Fibroblast of pulmonary artery (primary cell): ENCODE measurements at regions not wholly inside any gene's neighbourhood (a gene's known extent, or its start where the extent isn't known, plus 50 kb on each side); places are given as distances from the start of the nearest gene placed in this dataset.

Experiments
- DNase-seq: peaks from one replicate; pipeline ENCODE4 v3.0.0-alpha.2; 2010; ENCODE audit warnings: low read depth
- H3K4me3 ChIP-seq: replicated peaks from 2 replicates; pipeline ENCODE4 v1.5.1; 2011; ENCODE audit warnings: low read depth, mild to moderate bottlenecking, control low read depth, low read length, moderate library complexity
- TF ChIP-seq, protein P1 (sequence below): IDR thresholded peaks from 2 replicates; pipeline ENCODE4 v1.5.1; 2011; ENCODE audit warnings: mild to moderate bottlenecking, control low read depth, low read length, inconsistent platforms; ENCODE audit errors: missing control alignments

DNA sequence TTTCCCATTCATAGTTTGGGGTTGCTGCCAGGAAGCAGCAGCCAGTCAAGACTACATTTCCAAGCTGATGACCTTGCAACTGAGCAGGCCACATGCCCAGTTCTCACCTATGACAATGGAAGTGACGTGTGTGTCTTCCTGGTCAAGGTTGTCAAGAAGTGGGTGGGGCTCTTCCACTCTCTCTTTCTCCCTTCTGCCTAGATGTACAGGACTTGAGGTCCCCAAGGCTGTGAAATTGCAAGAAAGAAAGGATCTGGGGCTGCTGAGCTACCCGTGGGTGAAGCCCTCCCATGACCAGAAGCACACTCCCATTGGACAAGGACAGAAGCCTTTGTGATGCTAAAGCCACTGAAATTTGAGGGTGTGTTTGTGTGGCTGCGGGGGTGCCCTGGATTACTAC, 175.1 kb downstream of the LINC00237 start:
- no peak overlapping the region for H3K4me3 ChIP-seq
- no peak for DNase-seq
- TF ChIP-seq, protein P1, sequence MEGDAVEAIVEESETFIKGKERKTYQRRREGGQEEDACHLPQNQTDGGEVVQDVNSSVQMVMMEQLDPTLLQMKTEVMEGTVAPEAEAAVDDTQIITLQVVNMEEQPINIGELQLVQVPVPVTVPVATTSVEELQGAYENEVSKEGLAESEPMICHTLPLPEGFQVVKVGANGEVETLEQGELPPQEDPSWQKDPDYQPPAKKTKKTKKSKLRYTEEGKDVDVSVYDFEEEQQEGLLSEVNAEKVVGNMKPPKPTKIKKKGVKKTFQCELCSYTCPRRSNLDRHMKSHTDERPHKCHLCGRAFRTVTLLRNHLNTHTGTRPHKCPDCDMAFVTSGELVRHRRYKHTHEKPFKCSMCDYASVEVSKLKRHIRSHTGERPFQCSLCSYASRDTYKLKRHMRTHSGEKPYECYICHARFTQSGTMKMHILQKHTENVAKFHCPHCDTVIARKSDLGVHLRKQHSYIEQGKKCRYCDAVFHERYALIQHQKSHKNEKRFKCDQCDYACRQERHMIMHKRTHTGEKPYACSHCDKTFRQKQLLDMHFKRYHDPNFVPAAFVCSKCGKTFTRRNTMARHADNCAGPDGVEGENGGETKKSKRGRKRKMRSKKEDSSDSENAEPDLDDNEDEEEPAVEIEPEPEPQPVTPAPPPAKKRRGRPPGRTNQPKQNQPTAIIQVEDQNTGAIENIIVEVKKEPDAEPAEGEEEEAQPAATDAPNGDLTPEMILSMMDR: no peak

- TF ChIP-seq, protein P1: no peak
- H3K4me3 ChIP-seq: no peak overlapping the region
- DNase-seq: no peak
These were observed 175.7 kb downstream of the LINC00237 start for GRCh38 chr20:20930500-20930899.

DNA sequence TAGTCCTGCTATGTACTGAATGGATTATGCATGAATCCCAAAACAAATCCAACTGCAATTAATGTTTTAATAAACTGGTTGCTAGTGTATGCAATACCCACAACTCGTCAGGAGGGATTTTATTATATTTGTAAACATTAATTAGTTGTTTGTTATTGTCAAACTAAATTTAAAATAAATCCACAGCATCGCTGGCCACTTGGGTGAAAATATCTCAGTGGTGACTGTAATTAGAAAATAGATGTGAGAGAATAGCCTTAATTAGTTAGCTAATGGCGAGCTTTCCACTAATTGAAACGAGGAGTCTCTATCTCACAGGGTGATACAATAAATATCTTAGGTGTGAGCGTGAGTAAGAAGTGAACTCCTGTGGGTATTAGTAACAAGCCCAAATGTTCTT, 176.8 kb downstream of the LINC00237 start:
- no peak overlapping the region for H3K4me3 ChIP-seq
- TF ChIP-seq, protein P1: no peak
- no peak for DNase-seq

DNA sequence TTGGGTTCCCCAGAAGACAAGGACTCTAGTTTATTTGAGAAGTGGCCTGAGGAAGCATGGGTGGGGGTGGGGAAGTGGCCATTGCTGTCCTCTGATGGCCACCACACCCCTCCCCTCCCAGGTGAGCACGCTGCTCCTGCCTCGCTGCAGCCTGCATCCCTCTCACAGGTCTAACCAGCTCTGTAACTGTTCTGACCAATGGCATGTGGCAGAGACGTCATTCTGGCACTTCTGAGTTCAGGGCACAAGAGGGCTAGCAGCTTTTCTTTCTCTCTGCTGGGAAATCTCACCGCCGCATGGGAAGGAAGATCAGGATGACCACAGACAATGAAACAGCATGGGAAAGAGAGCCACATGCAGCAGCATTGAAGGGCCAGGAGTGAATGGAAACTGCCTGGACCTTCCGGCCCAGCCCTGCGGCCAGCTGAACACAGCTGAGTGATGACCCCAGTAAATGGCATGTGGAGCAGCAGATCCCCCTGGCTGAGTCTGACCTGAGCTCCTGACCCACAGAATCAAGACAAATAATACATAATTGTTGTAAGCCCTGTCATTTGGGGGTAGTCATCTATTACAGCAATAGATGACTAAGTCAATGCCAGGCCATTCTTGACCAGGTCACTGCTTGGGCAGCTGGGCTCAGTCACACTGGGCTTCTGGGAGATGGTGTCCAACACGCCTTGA, 179.8 kb downstream of the LINC00237 start:
- DNase-seq: no peak
- TF ChIP-seq, protein P1: no peak
- no peak overlapping the region for H3K4me3 ChIP-seq

DNA sequence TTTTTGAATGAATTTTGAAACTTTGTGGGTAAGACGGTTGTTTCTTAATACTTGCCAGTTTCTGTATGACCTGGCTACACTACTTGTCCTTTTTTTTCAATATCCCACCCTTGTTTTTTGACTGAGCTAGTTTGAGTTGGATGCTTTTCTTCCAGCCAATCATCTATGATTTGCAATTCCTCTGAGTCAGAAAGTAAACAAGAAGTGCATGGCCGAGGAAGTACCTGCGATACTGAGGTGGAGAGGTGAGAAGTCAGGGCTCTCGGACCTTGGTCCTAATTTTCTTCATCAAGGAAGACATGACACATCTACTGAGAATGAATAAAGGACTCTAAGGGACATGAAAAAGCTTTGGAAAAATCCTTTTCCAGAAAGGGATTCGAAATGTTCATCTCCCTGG, 185.7 kb downstream of the LINC00237 start:
- no peak for DNase-seq
- no peak overlapping the region for H3K4me3 ChIP-seq
- TF ChIP-seq, protein P1: no peak

DNA sequence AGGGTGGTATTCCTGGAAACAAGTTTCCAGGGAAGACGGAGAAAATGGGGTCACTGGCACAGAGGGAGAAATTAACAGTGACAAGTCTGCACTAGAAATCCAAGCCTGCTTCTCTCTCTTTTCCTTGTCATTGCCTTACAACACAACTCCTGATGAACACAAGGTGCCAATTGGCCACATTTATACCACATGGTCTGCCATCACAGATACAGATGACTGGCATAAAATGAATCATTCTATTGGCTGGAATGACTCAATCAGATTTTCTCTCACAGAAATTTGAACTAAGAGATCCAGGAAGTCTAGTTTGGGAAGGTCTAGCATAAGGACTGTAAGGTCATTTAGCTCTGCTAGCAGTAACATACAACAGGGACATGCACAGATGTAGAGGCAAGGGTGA, 190.3 kb downstream of the LINC00237 start:
- DNase-seq: no peak
- no peak overlapping the region for H3K4me3 ChIP-seq
- TF ChIP-seq, protein P1: no peak

GRCh38 chr20:20904501-20904831, 192.0 kb upstream of the RALGAPA2 start:
- TF ChIP-seq, protein P1: no peak
- no peak overlapping the region for H3K4me3 ChIP-seq
- DNase-seq: no peak
